ENCODE measurements at regions not wholly inside any gene's neighbourhood (a gene's known extent, or its start where the extent isn't known, plus 50 kb on each side); places are given as distances from the start of the nearest gene placed in this dataset.

DNA sequence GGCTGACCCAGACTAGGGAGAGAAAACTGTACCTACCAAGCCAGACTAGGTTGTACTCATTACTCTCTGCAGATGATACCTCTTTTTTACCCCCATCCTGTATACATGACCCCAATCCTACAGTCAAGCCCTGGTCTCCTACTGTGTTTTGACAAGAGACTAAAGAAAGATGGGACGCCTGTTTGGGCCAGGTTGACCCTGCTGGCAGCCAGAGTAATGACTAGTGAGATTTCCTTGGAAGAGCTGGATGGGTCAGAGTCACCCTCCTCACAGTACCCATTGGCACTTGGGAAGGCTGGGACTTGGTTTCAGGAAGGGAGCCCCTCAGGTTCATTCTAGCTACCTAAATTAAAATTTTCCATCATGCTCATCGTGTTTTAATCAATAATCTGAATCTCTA is 89.7 kb upstream of the NR4A3 start:
- Histone ChIP-seq H3K4me1 (ENCODE audit: control insufficient read depth, low read length) (no peaks in the 10 kb centered on the region), H3K9me3 (ENCODE audit: control insufficient read depth, insufficient read depth, low read length) (no peaks in the 10 kb centered on the region), H4K20me1 (ENCODE audit: control insufficient read depth, insufficient read depth, low read depth, low read length) (no peaks in the 10 kb centered on the region), H3K4me3 (ENCODE audit: low read length) (no peak overlapping the region), H3K4me2 (ENCODE audit: low read length) (no peak overlapping the region), H3K27me3 (ENCODE audit: control insufficient read depth, low read length) (peaks cover 3% of the 10 kb centered on the region; the same call in 1 of the 2 replicates), H3K36me3 (ENCODE audit: control insufficient read depth, low read length) (no peaks in the 10 kb centered on the region), H3K79me2 (ENCODE audit: control insufficient read depth, low read length) (no peaks in the 10 kb centered on the region), H3K27ac (ENCODE audit: low read depth, low read length) (no peak overlapping the region), H3F3A (ENCODE audit: control insufficient read depth, insufficient read depth) (no peaks in the 10 kb centered on the region), H3K9me2 (replicated peaks; ENCODE audit: control insufficient read depth, low read length) (no peaks in the 10 kb centered on the region)
- TF ChIP-seq EZH2phosphoT487 (IDR thresholded peaks at IDR 0.05; ENCODE audit: borderline replicate concordance, low read length) (no peak), CTCF (IDR thresholded peaks at IDR 0.05; ENCODE audit: low read depth, low read length, poor library complexity, severe bottlenecking) (no peak)

GRCh38 chr9:99732715-99733114 is 89.0 kb upstream of the NR4A3 start:
- Histone ChIP-seq H3K4me2 (ENCODE audit: low read length) (no peak overlapping the region), H3K4me1 (ENCODE audit: control insufficient read depth, low read length) (no peaks in the 10 kb centered on the region), H3F3A (ENCODE audit: control insufficient read depth, insufficient read depth) (no peaks in the 10 kb centered on the region), H3K9me3 (ENCODE audit: control insufficient read depth, insufficient read depth, low read length) (no peaks in the 10 kb centered on the region), H4K20me1 (ENCODE audit: control insufficient read depth, insufficient read depth, low read depth, low read length) (no peaks in the 10 kb centered on the region), H3K79me2 (ENCODE audit: control insufficient read depth, low read length) (no peaks in the 10 kb centered on the region), H3K4me3 (ENCODE audit: low read length) (no peak overlapping the region), H3K9me2 (replicated peaks; ENCODE audit: control insufficient read depth, low read length) (no peaks in the 10 kb centered on the region), H3K27ac (ENCODE audit: low read depth, low read length) (no peak overlapping the region), H3K36me3 (ENCODE audit: control insufficient read depth, low read length) (no peaks in the 10 kb centered on the region), H3K27me3 (ENCODE audit: control insufficient read depth, low read length) (peaks cover 3% of the 10 kb centered on the region; the same call in 1 of the 2 replicates)
- no peak for TF ChIP-seq EZH2phosphoT487 (IDR thresholded peaks at IDR 0.05; ENCODE audit: borderline replicate concordance, low read length)
- TF ChIP-seq CTCF (IDR thresholded peaks at IDR 0.05; ENCODE audit: low read depth, low read length, poor library complexity, severe bottlenecking), result no peak

DNA sequence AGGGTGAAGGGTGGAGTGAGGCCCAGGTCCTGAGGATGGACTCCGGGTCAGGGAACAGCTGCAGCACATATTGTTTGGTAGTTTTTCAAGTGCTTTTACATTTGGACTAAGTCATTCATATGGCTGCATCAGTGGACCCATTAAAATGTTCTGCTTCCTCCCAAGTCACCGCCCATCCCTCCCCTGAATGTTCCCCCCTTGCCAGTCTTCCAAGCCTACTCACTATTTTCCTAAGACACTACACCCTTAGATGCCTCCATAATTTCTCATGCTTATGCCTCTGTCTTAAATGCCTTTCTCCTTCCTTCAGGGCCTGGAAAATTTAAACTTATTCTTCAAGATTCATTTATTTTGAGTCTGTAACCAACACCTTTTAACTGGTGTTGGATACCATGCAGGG is 86.6 kb upstream of the NR4A3 start:
- H3K27ac ChIP-seq (ENCODE audit: low read depth, low read length), result no peak overlapping the region
- TF ChIP-seq CTCF (IDR thresholded peaks at IDR 0.05; ENCODE audit: low read depth, low read length, poor library complexity, severe bottlenecking) (no peak), EZH2phosphoT487 (IDR thresholded peaks at IDR 0.05; ENCODE audit: borderline replicate concordance, low read length) (no peak)
- no peaks in the 10 kb centered on the region for H3K9me3 ChIP-seq (ENCODE audit: control insufficient read depth, insufficient read depth, low read length)
- no peaks in the 10 kb centered on the region for H4K20me1 ChIP-seq (ENCODE audit: control insufficient read depth, insufficient read depth, low read depth, low read length)
- no peaks in the 10 kb centered on the region for H3K4me1 ChIP-seq (ENCODE audit: control insufficient read depth, low read length)
- H3K79me2 ChIP-seq (ENCODE audit: control insufficient read depth, low read length), result no peaks in the 10 kb centered on the region
- no peak overlapping the region for H3K4me3 ChIP-seq (ENCODE audit: low read length)
- no peak overlapping the region for H3K4me2 ChIP-seq (ENCODE audit: low read length)
- H3K27me3 ChIP-seq (ENCODE audit: control insufficient read depth, low read length), result peaks cover 3% of the 10 kb centered on the region; the same call in 1 of the 2 replicates
- H3F3A ChIP-seq (ENCODE audit: control insufficient read depth, insufficient read depth), result no peaks in the 10 kb centered on the region
- H3K36me3 ChIP-seq (ENCODE audit: control insufficient read depth, low read length), result no peaks in the 10 kb centered on the region
- no peaks in the 10 kb centered on the region for H3K9me2 ChIP-seq (replicated peaks; ENCODE audit: control insufficient read depth, low read length)

DNA sequence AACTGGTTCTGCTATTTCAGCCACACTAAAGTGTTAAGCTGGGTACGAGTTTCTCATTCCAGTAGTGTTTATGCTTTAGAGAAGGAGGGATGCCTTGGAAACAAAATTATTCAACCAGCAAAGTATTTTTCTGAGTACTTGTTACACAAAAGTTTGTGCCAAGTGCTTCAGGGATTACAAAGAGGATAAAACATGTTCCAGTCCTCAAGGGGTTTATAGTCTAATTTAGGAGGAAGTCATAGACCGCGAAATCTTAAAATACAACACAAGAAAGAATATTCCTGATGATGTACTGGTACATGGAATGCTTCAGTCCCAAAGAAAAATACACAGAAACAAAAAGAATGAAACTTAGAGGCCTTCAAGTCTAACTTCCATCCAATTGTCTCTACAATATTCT is 85.4 kb upstream of the NR4A3 start:
- Histone ChIP-seq H3K27me3 (ENCODE audit: control insufficient read depth, low read length) (peaks cover 5% of the 10 kb centered on the region), H3K4me3 (ENCODE audit: low read length) (no peak overlapping the region), H3K4me1 (ENCODE audit: control insufficient read depth, low read length) (no peaks in the 10 kb centered on the region), H3F3A (ENCODE audit: control insufficient read depth, insufficient read depth) (no peaks in the 10 kb centered on the region), H3K36me3 (ENCODE audit: control insufficient read depth, low read length) (no peaks in the 10 kb centered on the region), H4K20me1 (ENCODE audit: control insufficient read depth, insufficient read depth, low read depth, low read length) (no peaks in the 10 kb centered on the region), H3K79me2 (ENCODE audit: control insufficient read depth, low read length) (no peaks in the 10 kb centered on the region), H3K9me3 (ENCODE audit: control insufficient read depth, insufficient read depth, low read length) (no peaks in the 10 kb centered on the region), H3K9me2 (replicated peaks; ENCODE audit: control insufficient read depth, low read length) (no peaks in the 10 kb centered on the region), H3K4me2 (ENCODE audit: low read length) (no peak overlapping the region), H3K27ac (ENCODE audit: low read depth, low read length) (no peak overlapping the region)
- no peak for TF ChIP-seq CTCF (IDR thresholded peaks at IDR 0.05; ENCODE audit: low read depth, low read length, poor library complexity, severe bottlenecking)
- no peak for TF ChIP-seq EZH2phosphoT487 (IDR thresholded peaks at IDR 0.05; ENCODE audit: borderline replicate concordance, low read length)

Data from DOHH2 (cell line).